ENCODE measurements at regions not wholly inside any gene's neighbourhood (a gene's known extent, or its start where the extent isn't known, plus 50 kb on each side); places are given as distances from the start of the nearest gene placed in this dataset.

GRCh38 chr4:61149278-61149677 lies 50.8 kb upstream of the ADGRL3 start:
- Histone ChIP-seq H3K36me3 (ENCODE audit: insufficient read depth, low read length) (no peaks in the 10 kb centered on the region), H3K4me1 (ENCODE audit: insufficient read depth, low read length, poor library complexity, severe bottlenecking) (no peaks in the 10 kb centered on the region), H2AFZ (ENCODE audit: low read length) (no peak overlapping the region), H3K9me3 (ENCODE audit: insufficient read depth, low read depth, low read length) (no peaks in the 10 kb centered on the region), H3K9ac (ENCODE audit: low read depth, low read length, poor library complexity, severe bottlenecking) (no peak overlapping the region), H3K4me3 (ENCODE audit: low read length, poor library complexity, severe bottlenecking) (no peak overlapping the region), H3F3A (ENCODE audit: low read depth) (no peaks in the 10 kb centered on the region), H3K9me2 (replicated peaks; ENCODE audit: low read depth, low read length) (no peaks in the 10 kb centered on the region), H3K4me2 (ENCODE audit: low read depth, low read length, poor library complexity, severe bottlenecking) (no peak overlapping the region), H4K20me1 (ENCODE audit: insufficient read depth, low read length, poor library complexity, severe bottlenecking) (no peaks in the 10 kb centered on the region), H3K79me2 (ENCODE audit: insufficient read depth, low read length) (no peaks in the 10 kb centered on the region), H3K27me3 (ENCODE audit: insufficient read depth, low read length, poor library complexity, severe bottlenecking) (no peaks in the 10 kb centered on the region)
- TF ChIP-seq EZH2phosphoT487 (IDR thresholded peaks at IDR 0.05; ENCODE audit: borderline replicate concordance) = no peak
